ENCODE measurements at regions not wholly inside any gene's neighbourhood (a gene's known extent, or its start where the extent isn't known, plus 50 kb on each side); places are given as distances from the start of the nearest gene placed in this dataset.

- H3K36me3 ChIP-seq (ENCODE audit: control insufficient read depth, insufficient read depth, low read length) = no peaks in the 10 kb centered on the region
- H3K9me3 ChIP-seq (replicated peaks; ENCODE audit: control insufficient read depth, insufficient read depth, low read depth, low read length) = no peaks in the 10 kb centered on the region
- H3K4me2 ChIP-seq (ENCODE audit: insufficient read depth, low read length) = no peak overlapping the region
- no peak overlapping the region for H2AFZ ChIP-seq (ENCODE audit: low read depth, low read length)
- ATAC-seq = no peak
- CTCF ChIA-PET (ENCODE audit: low intra/inter-chr PET ratio) = no interaction called here
- intact Hi-C loops (cut with micrococcal nuclease) = no loop called here
- H3K79me2 ChIP-seq (ENCODE audit: control insufficient read depth, insufficient read depth, low read length) = no peaks in the 10 kb centered on the region
- no peaks in the 10 kb centered on the region for H3K4me1 ChIP-seq (replicated peaks in 1 of 2; ENCODE audit: control insufficient read depth in 2 of 2, insufficient read depth in 2 of 2, low read length in 2 of 2)
- H3K9me1 ChIP-seq (ENCODE audit: control insufficient read depth, insufficient read depth, low read length) = no peaks in the 10 kb centered on the region
- WGBS (ENCODE audit: insufficient coverage, low coverage, missing lambda C conversion rate) = 6% methylated on average over 2 of the region's 2 CpGs
- H3K27me3 ChIP-seq (ENCODE audit: control insufficient read depth in 2 of 2, insufficient read depth in 2 of 2, low read length in 2 of 2) = no peaks in the 10 kb centered on the region
- TF ChIP-seq JUNB (CRISPR knock-in tag; conservative IDR thresholded peaks at IDR 0.05) (no peak), ZNF695 (CRISPR knock-in tag; IDR thresholded peaks at IDR 0.05) (no peak), SRSF9 (IDR thresholded peaks at IDR 0.05; ENCODE audit: borderline replicate concordance, low read depth, low read length) (no peak), ZBTB33 (CRISPR knock-in tag; IDR thresholded peaks at IDR 0.05) (no peak), ZNF766 (CRISPR knock-in tag; conservative IDR thresholded peaks at IDR 0.05) (no peak), ELF4 (CRISPR knock-in tag; IDR thresholded peaks at IDR 0.05) (no peak), NFXL1 (CRISPR knock-in tag; IDR thresholded peaks at IDR 0.05) (no peak), TAF15 (IDR thresholded peaks at IDR 0.05; ENCODE audit: low read depth, low read length) (no peak), DPF2 (IDR thresholded peaks at IDR 0.05) (no peak), CBX2 (IDR thresholded peaks at IDR 0.05; ENCODE audit: insufficient read depth, low read length, poor library complexity, severe bottlenecking) (no peak), GTF2F1 (IDR thresholded peaks at IDR 0.05; ENCODE audit: low read depth, low read length) (no peak), SMC3 (conservative IDR thresholded peaks at IDR 0.05; ENCODE audit: insufficient read depth, low read depth, low read length) (no peak), KDM5B (IDR thresholded peaks at IDR 0.05; ENCODE audit: insufficient replicate concordance, low read depth, low read length) (no peak), ZNF586 (CRISPR knock-in tag; conservative IDR thresholded peaks at IDR 0.05) (no peak), DMBX1 (CRISPR knock-in tag; IDR thresholded peaks at IDR 0.05; ENCODE audit: borderline replicate concordance) (no peak), KAT8 (IDR thresholded peaks at IDR 0.05; ENCODE audit: low read depth) (no peak), ESRRB (CRISPR knock-in tag; IDR thresholded peaks at IDR 0.05; ENCODE audit: borderline replicate concordance) (no peak)
- no peak for FAIRE-seq
- no peaks in the 10 kb centered on the region; the same call in 1 of the 2 replicates for H4K20me1 ChIP-seq (replicated peaks; ENCODE audit: control insufficient read depth, insufficient read depth, low read length)
- in situ Hi-C loops (cut with MboI) = no loop called here
- no peak for DNase-seq (ENCODE audit: extremely low read depth in 1 of 4, low spot score in 3 of 4)
- no TSS peak for BruUV-seq (replicated peaks)
- H3K4me3 ChIP-seq = no peak overlapping the region
- H3K27ac ChIP-seq (ENCODE audit: extremely low read depth, low read depth, low read length) = no peak overlapping the region
- POLR2A ChIA-PET = interaction anchor here (0.6 kb wide), 1 partner anchor 237 kb away, joined by 3 read pairs; no protein-coding TSS in a partner anchor
- no peak overlapping the region for H3K9ac ChIP-seq (ENCODE audit: insufficient read depth in 1 of 2, low read depth in 2 of 2, low read length in 2 of 2)
Measured at GRCh38 chr6:85157311-85157710, 292.6 kb upstream of the NT5E start.

All from K562 (cell line).